WERI-Rb-1 (cell line): ENCODE measurements at regions not wholly inside any gene's neighbourhood (a gene's known extent, or its start where the extent isn't known, plus 50 kb on each side); places are given as distances from the start of the nearest gene placed in this dataset.
"Not testable (repeated sequence)": the region's sequence is repeated elsewhere in the genome, so short reads cannot be mapped to it uniquely, and the experiment has no call there.

Experiments
- DNase-seq: peaks from one replicate; pipeline ENCODE4 v3.0.0-alpha.2; 2020
- H3K27ac ChIP-seq: fragments of 250-450 bp; sonication (Bioruptor Pico); 2 replicates; pipeline ENCODE4 v1.5.1; 2020; ENCODE audit warnings: mild to moderate bottlenecking, moderate library complexity
- H3K27me3 ChIP-seq: fragments of 250-450 bp; sonication (Bioruptor Pico); 2 replicates; pipeline ENCODE4 v1.5.1; 2021; ENCODE audit warnings: mild to moderate bottlenecking, low read depth, moderate library complexity; ENCODE audit not compliant: insufficient read depth, severe bottlenecking
- H3K36me3 ChIP-seq: fragments of 250-450 bp; sonication (Bioruptor Pico); 2 replicates; pipeline ENCODE4 v1.5.1; 2020; ENCODE audit warnings: mild to moderate bottlenecking, moderate library complexity
- H3K4me3 ChIP-seq: 2 replicates; pipeline ENCODE4 v1.5.1; 2011; ENCODE audit warnings: low read depth, mild to moderate bottlenecking, control low read depth, low read length
- H3K9me3 ChIP-seq: fragments of 250-450 bp; sonication (Bioruptor Pico); 2 replicates; pipeline ENCODE4 v1.5.1; 2021; ENCODE audit warnings: mild to moderate bottlenecking, moderate library complexity; ENCODE audit not compliant: severe bottlenecking
- CTCF ChIP-seq: IDR thresholded peaks from 2 replicates; pipeline ENCODE4 v1.5.1; 2011; ENCODE audit warnings: low read depth, mild to moderate bottlenecking, control low read depth, inconsistent platforms, low read length

- H3K27me3 ChIP-seq = peaks cover 23% of the 10 kb centered on the region
- TF ChIP-seq CTCF = no peak
- H3K4me3 ChIP-seq = no peak overlapping the region
- no peaks in the 10 kb centered on the region for H3K36me3 ChIP-seq
- no peak overlapping the region for H3K27ac ChIP-seq
- no peaks in the 10 kb centered on the region for H3K9me3 ChIP-seq
- DNase-seq = no peak
Measured at GRCh38 chr6:74268815-74269599, 573.0 kb downstream of the CD109 start.

- no peak for DNase-seq
- H3K27me3 ChIP-seq = peaks cover 32% of the 10 kb centered on the region
- H3K36me3 ChIP-seq = no peaks in the 10 kb centered on the region
- no peak overlapping the region for H3K27ac ChIP-seq
- H3K4me3 ChIP-seq = no peak overlapping the region
- no peaks in the 10 kb centered on the region for H3K9me3 ChIP-seq
- TF ChIP-seq CTCF = no peak
Measured at GRCh38 chr6:74259981-74260380, 564.0 kb downstream of the CD109 start.

GRCh38 chr6:74256781-74257180 lies 560.8 kb downstream of the CD109 start:
- no peak for TF ChIP-seq CTCF
- Histone ChIP-seq H3K27me3 (peaks cover 26% of the 10 kb centered on the region), H3K27ac (no peak overlapping the region), H3K36me3 (no peaks in the 10 kb centered on the region), H3K9me3 (no peaks in the 10 kb centered on the region), H3K4me3 (no peak overlapping the region)
- no peak for DNase-seq

GRCh38 chr6:74256381-74256780 lies 560.4 kb downstream of the CD109 start:
- H3K9me3 ChIP-seq = no peaks in the 10 kb centered on the region
- H3K27me3 ChIP-seq = peaks cover 30% of the 10 kb centered on the region
- no peak for TF ChIP-seq CTCF
- DNase-seq = no peak
- no peak overlapping the region for H3K27ac ChIP-seq
- no peak overlapping the region for H3K4me3 ChIP-seq
- no peaks in the 10 kb centered on the region for H3K36me3 ChIP-seq

- DNase-seq, H3K27ac ChIP-seq, H3K9me3 ChIP-seq, H3K36me3 ChIP-seq, H3K4me3 ChIP-seq: not testable (repeated sequence)
- peaks cover 23% of the 10 kb centered on the region for H3K27me3 ChIP-seq
Measured at GRCh38 chr6:74255007-74255406, 559.0 kb downstream of the CD109 start.

- not testable (repeated sequence) for H3K36me3 ChIP-seq, H3K27ac ChIP-seq, DNase-seq, H3K4me3 ChIP-seq, H3K9me3 ChIP-seq
- peaks cover 20% of the 10 kb centered on the region for H3K27me3 ChIP-seq
Measured at GRCh38 chr6:74254147-74254546, 558.1 kb downstream of the CD109 start.

- Histone ChIP-seq H3K9me3 (no peaks in the 10 kb centered on the region), H3K27me3 (peaks cover 20% of the 10 kb centered on the region), H3K27ac (no peak overlapping the region), H3K36me3 (no peaks in the 10 kb centered on the region), H3K4me3 (no peak overlapping the region)
- TF ChIP-seq CTCF = no peak
- no peak for DNase-seq
Measured at GRCh38 chr6:74253261-74253660, 557.3 kb downstream of the CD109 start.
